PC-9 (cell line): ENCODE measurements at regions not wholly inside any gene's neighbourhood (a gene's known extent, or its start where the extent isn't known, plus 50 kb on each side); places are given as distances from the start of the nearest gene placed in this dataset.

ENCODE experiments used
- BruUV-seq: library from RNA; stranded (reverse); fragments of 400-500 nt; replicated peaks from 2 replicates; lab custom pipeline; 2021; lab: Mats Ljungman, UMichigan
- CTCF ChIA-PET: fragments of 300-600 bp; sonication (Branson Sonifier 250); formaldehyde crosslinking; loops from one replicate; lab custom pipeline; 2022; ENCODE audit warnings: antibody characterized with exemption; lab: Charles Lee
- POLR2A ChIA-PET: fragments of 300-600 bp; sonication (Branson Sonifier 250); formaldehyde crosslinking; loops from one replicate; lab custom pipeline; 2022; ENCODE audit warnings: antibody characterized with exemption; ENCODE audit not compliant: unreplicated experiment; lab: Charles Lee
- DNase-seq, 2 experiments: peaks; one replicate each; pipeline versions ENCODE4 v3.0.0 to v3.0.0-alpha.2; 2015 to 2022; ENCODE audit warnings: mixed read lengths in 1 of 2
- H2AFZ ChIP-seq: fragments of 200-600 bp; sonication (generic); 2 replicates; pipeline ENCODE4 v1.8.1; 2017; ENCODE audit warnings: antibody characterized with exemption
- H3F3A ChIP-seq: fragments of 200-600 bp; sonication (generic); 2 replicates; pipeline ENCODE4 v1.8.1; 2017; ENCODE audit warnings: antibody characterized with exemption, mild to moderate bottlenecking, low read depth; ENCODE audit not compliant: insufficient read depth
- H3K27ac ChIP-seq: fragments of 200-600 bp; sonication (generic); 2 replicates; pipeline ENCODE4 v1.6.1; 2016; ENCODE audit warnings: mixed run types
- H3K27me3 ChIP-seq: fragments of 200-600 bp; sonication (generic); 2 replicates; pipeline ENCODE4 v1.6.1; 2016; ENCODE audit warnings: low read depth, mixed run types; ENCODE audit not compliant: insufficient read depth
- H3K36me3 ChIP-seq: fragments of 200-600 bp; sonication (generic); 2 replicates; pipeline ENCODE4 v1.6.1; 2016; ENCODE audit warnings: low read depth, mixed run types
- H3K4me1 ChIP-seq: fragments of 200-600 bp; sonication (generic); replicated peaks from 2 replicates; pipeline ENCODE4 v1.6.1; 2016; ENCODE audit warnings: mixed run types; ENCODE audit not compliant: insufficient read depth
- H3K4me2 ChIP-seq: fragments of 200-600 bp; sonication (generic); 2 replicates; pipeline ENCODE4 v1.6.1; 2017; ENCODE audit warnings: mixed run types
- H3K4me3 ChIP-seq: fragments of 200-600 bp; sonication (generic); 2 replicates; pipeline ENCODE4 v1.6.1; 2016; ENCODE audit warnings: mixed run types
- H3K79me2 ChIP-seq: fragments of 200-600 bp; sonication (generic); 2 replicates; pipeline ENCODE4 v1.6.1; 2017; ENCODE audit warnings: low read depth, mixed run types
- H3K9me2 ChIP-seq: fragments of 200-600 bp; sonication (generic); 2 replicates; pipeline ENCODE4 v1.8.1; 2017; ENCODE audit warnings: mild to moderate bottlenecking; ENCODE audit not compliant: insufficient read depth
- H3K9me3 ChIP-seq: fragments of 200-600 bp; sonication (generic); 2 replicates; pipeline ENCODE4 v1.8.1; 2016; ENCODE audit warnings: low read depth; ENCODE audit not compliant: insufficient read depth
- H4K20me1 ChIP-seq: fragments of 200-600 bp; sonication (generic); 2 replicates; pipeline ENCODE4 v1.8.1; 2017; ENCODE audit not compliant: insufficient read depth
- EZH2 ChIP-seq: fragments of 200-600 bp; sonication (generic); IDR thresholded peaks from 2 replicates; pipeline ENCODE4 v1.8.0; 2017; ENCODE audit warnings: antibody characterized with exemption, low read depth
- intact Hi-C: fragments of 100-400 bp; cut with micrococcal nuclease; formaldehyde crosslinking; loops from one replicate; pipeline ENCODE4 v1.10.0; 2022; ENCODE audit not compliant: unreplicated experiment
- TF ChIP-seq, protein P1 (sequence below): fragments of 200-600 bp; sonication (generic); conservative IDR thresholded peaks from 2 replicates; pipeline ENCODE4 v1.6.1; 2017; ENCODE audit warnings: mixed run types, antibody characterized with exemption, mild to moderate bottlenecking, moderate library complexity

DNA sequence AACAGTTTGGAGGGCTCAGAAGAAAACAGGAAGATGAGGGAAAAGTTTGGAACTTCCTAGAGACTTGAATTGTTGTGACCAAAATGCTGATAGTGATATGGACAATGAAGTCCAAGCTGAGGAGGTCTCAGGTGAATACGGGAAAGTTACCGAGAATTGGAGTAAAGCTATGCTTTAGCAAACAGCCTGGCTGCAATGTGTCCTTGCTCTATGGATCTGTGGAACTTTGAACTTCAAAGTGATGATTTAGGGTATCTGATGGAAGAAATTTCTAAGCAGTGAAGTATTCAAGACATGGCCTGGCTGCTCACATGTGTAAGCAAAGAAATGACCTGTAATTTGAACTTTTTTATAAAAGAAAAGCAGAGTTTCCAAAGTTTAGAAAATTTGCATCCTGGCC lies 240.2 kb upstream of the KLF14 start:
- CTCF ChIA-PET, result no interaction called here
- Histone ChIP-seq H3K36me3 (peaks cover 47% of the 10 kb centered on the region), H3K4me3 (no peak overlapping the region), H3K27me3 (no peaks in the 10 kb centered on the region), H3K9me3 (peaks cover 5% of the 10 kb centered on the region; the same call in 1 of the 2 replicates), H3K79me2 (peaks cover 58% of the 10 kb centered on the region), H3F3A (peaks cover 22% of the 10 kb centered on the region), H2AFZ (no peak overlapping the region), H3K9me2 (no peaks in the 10 kb centered on the region), H3K4me2 (no peak overlapping the region), H4K20me1 (peaks cover 5% of the 10 kb centered on the region; the same call in 1 of the 2 replicates), H3K4me1 (0 out of 2 replicates have a peak, but pooled peaks cover 6% of the 10 kb centered on the region), H3K27ac (no peak overlapping the region)
- TF ChIP-seq, protein P1, sequence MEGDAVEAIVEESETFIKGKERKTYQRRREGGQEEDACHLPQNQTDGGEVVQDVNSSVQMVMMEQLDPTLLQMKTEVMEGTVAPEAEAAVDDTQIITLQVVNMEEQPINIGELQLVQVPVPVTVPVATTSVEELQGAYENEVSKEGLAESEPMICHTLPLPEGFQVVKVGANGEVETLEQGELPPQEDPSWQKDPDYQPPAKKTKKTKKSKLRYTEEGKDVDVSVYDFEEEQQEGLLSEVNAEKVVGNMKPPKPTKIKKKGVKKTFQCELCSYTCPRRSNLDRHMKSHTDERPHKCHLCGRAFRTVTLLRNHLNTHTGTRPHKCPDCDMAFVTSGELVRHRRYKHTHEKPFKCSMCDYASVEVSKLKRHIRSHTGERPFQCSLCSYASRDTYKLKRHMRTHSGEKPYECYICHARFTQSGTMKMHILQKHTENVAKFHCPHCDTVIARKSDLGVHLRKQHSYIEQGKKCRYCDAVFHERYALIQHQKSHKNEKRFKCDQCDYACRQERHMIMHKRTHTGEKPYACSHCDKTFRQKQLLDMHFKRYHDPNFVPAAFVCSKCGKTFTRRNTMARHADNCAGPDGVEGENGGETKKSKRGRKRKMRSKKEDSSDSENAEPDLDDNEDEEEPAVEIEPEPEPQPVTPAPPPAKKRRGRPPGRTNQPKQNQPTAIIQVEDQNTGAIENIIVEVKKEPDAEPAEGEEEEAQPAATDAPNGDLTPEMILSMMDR, result no peak
- TF ChIP-seq EZH2, result no peak
- POLR2A ChIA-PET, result no interaction called here
- BruUV-seq, result no TSS peak
- DNase-seq, result no peak
- intact Hi-C loops, result no loop called here

DNA sequence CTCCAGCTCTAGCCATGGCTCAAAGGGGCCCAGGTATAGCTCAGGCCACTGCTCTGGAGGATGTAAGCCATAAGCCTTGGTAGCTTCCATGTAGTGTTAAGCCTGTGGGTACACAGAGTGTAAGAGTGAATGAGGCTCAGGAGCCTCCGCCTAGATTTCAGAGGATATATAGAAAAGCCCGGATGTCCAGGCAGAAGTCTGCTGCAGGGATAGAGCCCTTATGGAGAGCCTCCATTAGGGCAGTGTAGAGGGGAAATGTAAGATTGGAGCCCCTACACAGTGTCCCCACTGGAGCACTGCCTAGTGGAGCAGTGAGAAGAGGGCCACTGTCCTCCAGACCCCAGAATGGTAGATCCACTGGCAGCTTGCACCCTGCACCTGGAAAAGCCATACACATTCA lies 240.8 kb upstream of the KLF14 start:
- Histone ChIP-seq H3K4me2 (no peak overlapping the region), H3K79me2 (peaks cover 63% of the 10 kb centered on the region), H3K4me1 (0 out of 2 replicates have a peak, but pooled peaks cover 6% of the 10 kb centered on the region), H3K9me2 (no peaks in the 10 kb centered on the region), H3K36me3 (peaks cover 47% of the 10 kb centered on the region), H2AFZ (no peak overlapping the region), H3F3A (peaks cover 23% of the 10 kb centered on the region), H4K20me1 (peaks cover 5% of the 10 kb centered on the region; the same call in 1 of the 2 replicates), H3K4me3 (no peak overlapping the region), H3K27me3 (no peaks in the 10 kb centered on the region), H3K27ac (no peak overlapping the region), H3K9me3 (peaks cover 5% of the 10 kb centered on the region; the same call in 1 of the 2 replicates)
- TF ChIP-seq, protein P1, result no peak
- no peak for TF ChIP-seq EZH2
- intact Hi-C loops, result no loop called here
- no peak for DNase-seq
- ChIA-PET POLR2A (no interaction called here), CTCF (no interaction called here)
- BruUV-seq, result no TSS peak

DNA sequence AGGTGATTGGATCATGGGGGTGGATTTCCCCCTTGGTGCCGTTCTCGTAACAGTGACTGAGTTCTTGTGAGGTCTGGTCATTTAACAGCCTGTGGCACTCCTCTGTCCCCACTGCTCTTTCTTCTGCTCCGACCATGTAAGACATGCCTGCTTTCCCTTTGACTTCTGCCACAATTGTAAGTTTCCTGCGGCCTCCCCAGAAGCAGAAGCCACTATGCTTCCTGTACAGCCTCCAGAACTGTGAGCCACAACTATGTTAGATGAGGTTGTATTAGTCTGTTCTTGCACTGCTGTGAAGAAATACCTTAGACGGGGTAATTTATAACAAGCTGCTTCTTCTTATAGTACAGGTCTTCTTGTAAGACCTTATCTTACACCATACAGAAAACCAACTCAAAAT lies 241.7 kb upstream of the KLF14 start:
- BruUV-seq, result no TSS peak
- H3K9me2 ChIP-seq, result no peaks in the 10 kb centered on the region
- intact Hi-C loops, result no loop called here
- H3F3A ChIP-seq, result peaks cover 15% of the 10 kb centered on the region
- no peak for TF ChIP-seq EZH2
- TF ChIP-seq, protein P1, result no peak
- peaks cover 5% of the 10 kb centered on the region; the same call in 1 of the 2 replicates for H3K9me3 ChIP-seq
- H3K27ac ChIP-seq, result no peak overlapping the region
- no peak for DNase-seq
- no peak overlapping the region for H3K4me2 ChIP-seq
- H3K4me1 ChIP-seq, result 0 out of 2 replicates have a peak, but pooled peaks cover 6% of the 10 kb centered on the region
- POLR2A ChIA-PET, result no interaction called here
- H3K36me3 ChIP-seq, result peaks cover 46% of the 10 kb centered on the region
- no peaks in the 10 kb centered on the region for H3K27me3 ChIP-seq
- H2AFZ ChIP-seq, result no peak overlapping the region
- CTCF ChIA-PET, result no interaction called here
- peaks cover 64% of the 10 kb centered on the region for H3K79me2 ChIP-seq
- no peaks in the 10 kb centered on the region for H4K20me1 ChIP-seq
- no peak overlapping the region for H3K4me3 ChIP-seq
